Neural progenitor cell (in vitro differentiated cells): ENCODE measurements at regions not wholly inside any gene's neighbourhood (a gene's known extent, or its start where the extent isn't known, plus 50 kb on each side); places are given as distances from the start of the nearest gene placed in this dataset.

Experiments used
- DNase-seq: peaks from one replicate; pipeline ENCODE4 v3.0.0-alpha.2; 2016; ENCODE audit warnings: low spot score
- H2AFZ ChIP-seq: fragments of 200-600 bp; sonication (generic); replicated peaks from 2 replicates; pipeline ENCODE4 v1.6.1; 2016; ENCODE audit warnings: antibody characterized with exemption
- H3F3A ChIP-seq: fragments of 200-600 bp; sonication (generic); 2 replicates; pipeline ENCODE4 v1.6.1; 2016; ENCODE audit warnings: antibody characterized with exemption, low read depth
- H3K27ac ChIP-seq: fragments of 200-600 bp; sonication (generic); 2 replicates; pipeline ENCODE4 v1.5.1; 2016; ENCODE audit warnings: mild to moderate bottlenecking
- H3K27me3 ChIP-seq: fragments of 200-600 bp; sonication (generic); 2 replicates; pipeline ENCODE4 v1.6.1; 2016; ENCODE audit warnings: mild to moderate bottlenecking, moderate library complexity
- H3K36me3 ChIP-seq: fragments of 200-600 bp; sonication (generic); 2 replicates; pipeline ENCODE4 v1.5.1; 2016
- H3K4me1 ChIP-seq: fragments of 200-600 bp; sonication (generic); 2 replicates; pipeline ENCODE4 v1.6.1; 2016; ENCODE audit warnings: mixed run types
- H3K4me2 ChIP-seq: fragments of 200-600 bp; sonication (generic); 2 replicates; pipeline ENCODE4 v1.6.1; 2016
- H3K4me3 ChIP-seq: fragments of 200-600 bp; sonication (generic); 2 replicates; pipeline ENCODE4 v1.5.1; 2016
- H3K79me2 ChIP-seq: fragments of 200-600 bp; sonication (generic); 2 replicates; pipeline ENCODE4 v1.6.1; 2016; ENCODE audit warnings: low read depth
- H3K9ac ChIP-seq: fragments of 200-600 bp; sonication (generic); 2 replicates; pipeline ENCODE4 v1.6.1; 2016
- H3K9me3 ChIP-seq: fragments of 200-600 bp; sonication (generic); 2 replicates; pipeline ENCODE4 v1.5.1; 2016; ENCODE audit warnings: low read depth
- H4K20me1 ChIP-seq: fragments of 200-600 bp; sonication (generic); 2 replicates; pipeline ENCODE4 v1.6.1; 2016; ENCODE audit warnings: low read depth
- H3K27ac Mint-ChIP-seq: 3 replicates; pipeline ENCODE4 v1.8.0; 2021; ENCODE audit warnings: mixed read lengths
- H3K27me3 Mint-ChIP-seq: 2 replicates; pipeline ENCODE4 v1.8.0; 2022; ENCODE audit warnings: low read depth, mild to moderate bottlenecking, inconsistent platforms, moderate library complexity, mixed read lengths; ENCODE audit not compliant: insufficient read depth
- H3K36me3 Mint-ChIP-seq: 3 replicates; pipeline ENCODE4 v1.8.0; 2021; ENCODE audit warnings: mixed read lengths
- H3K4me1 Mint-ChIP-seq: 3 replicates; pipeline ENCODE4 v1.8.0; 2021; ENCODE audit warnings: mixed read lengths
- H3K4me3 Mint-ChIP-seq: 3 replicates; pipeline ENCODE4 v1.8.0; 2021; ENCODE audit warnings: mild to moderate bottlenecking, moderate library complexity, mixed read lengths
- H3K9me3 Mint-ChIP-seq: 3 replicates; pipeline ENCODE4 v1.8.0; 2020; ENCODE audit warnings: mixed read lengths
- CTCF ChIP-seq: fragments of 200-600 bp; sonication (generic); IDR thresholded peaks from 2 replicates; pipeline ENCODE4 v1.5.1; 2017; ENCODE audit warnings: antibody characterized with exemption, mild to moderate bottlenecking
- EZH2 ChIP-seq: fragments of 200-600 bp; sonication (generic); IDR thresholded peaks from 2 replicates; pipeline ENCODE4 v1.6.1; 2017; ENCODE audit warnings: antibody characterized with exemption, mild to moderate bottlenecking, moderate library complexity
- EZH2phosphoT487 ChIP-seq: fragments of 200-600 bp; sonication (generic); IDR thresholded peaks from 2 replicates; pipeline ENCODE4 v1.6.1; 2017; ENCODE audit warnings: antibody characterized with exemption

DNA sequence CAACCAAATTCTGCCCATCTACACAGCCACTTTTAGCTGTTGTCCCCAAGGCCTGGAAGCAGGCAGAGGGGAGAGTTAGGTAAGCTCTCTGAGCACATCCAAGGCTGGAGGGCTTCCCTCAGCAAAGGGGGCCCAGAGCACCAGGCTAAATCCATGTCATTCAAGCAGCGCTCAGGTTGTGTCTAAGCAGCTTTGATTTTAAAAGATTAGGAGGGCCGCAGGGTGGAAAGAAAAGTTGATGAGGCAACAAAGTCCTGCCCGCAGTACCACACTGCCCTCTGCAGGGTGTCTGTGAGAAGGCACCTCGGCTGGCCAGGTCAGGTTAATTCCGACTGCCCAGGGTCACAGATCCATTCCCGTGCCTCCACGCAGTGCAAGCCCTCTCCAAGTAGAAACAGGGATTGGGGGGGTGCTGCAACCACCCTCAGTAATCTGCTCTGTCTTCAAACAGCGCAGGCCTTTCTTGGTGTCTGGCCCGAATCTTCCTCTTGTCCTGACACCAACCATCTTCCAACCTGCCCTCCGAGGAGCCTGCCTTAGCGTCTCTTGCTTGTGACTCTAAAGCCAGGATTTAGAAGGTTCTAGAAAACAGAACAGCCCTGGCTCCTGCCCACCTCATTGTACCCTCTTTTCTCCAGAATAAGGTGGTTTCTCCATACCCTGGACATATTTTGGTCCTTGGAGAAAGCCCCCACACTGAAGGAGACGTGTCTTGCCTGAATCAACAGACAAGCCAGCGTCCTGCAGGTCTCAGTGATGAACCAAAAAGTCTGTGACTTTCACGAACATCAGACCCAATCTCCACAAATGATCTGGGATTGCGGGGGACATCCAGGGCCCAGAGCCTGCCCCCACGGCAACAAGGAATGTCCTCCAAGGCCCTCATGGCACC, 289.2 kb downstream of the TNS1 start:
- Histone ChIP-seq H3K9ac (no peak overlapping the region), H3K27ac (no peak overlapping the region), H3K4me2 (peak overlapping the region; percentile 14), H3K4me3 (no peak overlapping the region), H3K9me3 (no peaks in the 10 kb centered on the region), H3K79me2 (no peaks in the 10 kb centered on the region), H3K4me1 (peaks cover 21% of the 10 kb centered on the region), H3K27me3 (no peaks in the 10 kb centered on the region), H4K20me1 (no peaks in the 10 kb centered on the region), H2AFZ (no peak overlapping the region), H3F3A (peaks cover 3% of the 10 kb centered on the region), H3K36me3 (no peaks in the 10 kb centered on the region)
- Mint-ChIP-seq H3K27ac (peak overlapping the region; percentile 93), H3K4me3 (no peak overlapping the region), H3K36me3 (no peaks in the 10 kb centered on the region), H3K4me1 (peaks cover 33% of the 10 kb centered on the region), H3K9me3 (peaks cover 2% of the 10 kb centered on the region), H3K27me3 (peaks cover 9% of the 10 kb centered on the region)
- peak; percentile 89 for DNase-seq
- TF ChIP-seq EZH2phosphoT487 (no peak), CTCF (peak; percentile 96), EZH2 (no peak)

- H3K9ac ChIP-seq, result no peak overlapping the region
- DNase-seq, result no peak
- Mint-ChIP-seq H3K27ac (no peak overlapping the region), H3K4me3 (no peak overlapping the region), H3K9me3 (peaks cover 2% of the 10 kb centered on the region), H3K27me3 (peaks cover 7% of the 10 kb centered on the region), H3K36me3 (no peaks in the 10 kb centered on the region), H3K4me1 (peaks cover 33% of the 10 kb centered on the region)
- no peaks in the 10 kb centered on the region for H4K20me1 ChIP-seq
- peaks cover 21% of the 10 kb centered on the region for H3K4me1 ChIP-seq
- H3K27ac ChIP-seq, result no peak overlapping the region
- no peaks in the 10 kb centered on the region for H3K9me3 ChIP-seq
- no peaks in the 10 kb centered on the region for H3K36me3 ChIP-seq
- H3K27me3 ChIP-seq, result no peaks in the 10 kb centered on the region
- no peak overlapping the region for H2AFZ ChIP-seq
- peaks cover 3% of the 10 kb centered on the region for H3F3A ChIP-seq
- no peak for TF ChIP-seq EZH2phosphoT487
- no peak for TF ChIP-seq CTCF
- no peak for TF ChIP-seq EZH2
- no peak overlapping the region for H3K4me3 ChIP-seq
- no peaks in the 10 kb centered on the region for H3K79me2 ChIP-seq
- no peak overlapping the region for H3K4me2 ChIP-seq
These were observed 290.4 kb downstream of the TNS1 start for GRCh38 chr2:217712431-217712830.

GRCh38 chr2:217711188-217711587, 291.6 kb downstream of the TNS1 start:
- TF ChIP-seq EZH2 (no peak), EZH2phosphoT487 (no peak), CTCF (no peak)
- DNase-seq, result no peak
- Mint-ChIP-seq H3K9me3 (peaks cover 2% of the 10 kb centered on the region), H3K27me3 (peaks cover 7% of the 10 kb centered on the region), H3K4me1 (peaks cover 33% of the 10 kb centered on the region), H3K36me3 (no peaks in the 10 kb centered on the region), H3K27ac (no peak overlapping the region), H3K4me3 (no peak overlapping the region)
- no peak overlapping the region for H2AFZ ChIP-seq
- no peak overlapping the region for H3K9ac ChIP-seq
- peaks cover 21% of the 10 kb centered on the region for H3K4me1 ChIP-seq
- no peaks in the 10 kb centered on the region for H3K9me3 ChIP-seq
- H4K20me1 ChIP-seq, result no peaks in the 10 kb centered on the region
- no peak overlapping the region for H3K4me3 ChIP-seq
- peaks cover 3% of the 10 kb centered on the region for H3F3A ChIP-seq
- H3K79me2 ChIP-seq, result no peaks in the 10 kb centered on the region
- no peak overlapping the region for H3K4me2 ChIP-seq
- no peak overlapping the region for H3K27ac ChIP-seq
- H3K27me3 ChIP-seq, result no peaks in the 10 kb centered on the region
- H3K36me3 ChIP-seq, result no peaks in the 10 kb centered on the region
